Mesenchymal stem cell (in vitro differentiated cells and primary cell): ENCODE measurements at regions not wholly inside any gene's neighbourhood (a gene's known extent, or its start where the extent isn't known, plus 50 kb on each side); places are given as distances from the start of the nearest gene placed in this dataset.

ENCODE experiments used
- DNase-seq: peaks from one replicate; pipeline ENCODE4 v3.0.0-alpha.2; 2013
- H2AFZ ChIP-seq: one replicate; pipeline ENCODE4 v1.6.1; 2013; ENCODE audit warnings: low read depth, mild to moderate bottlenecking, control low read depth, inconsistent platforms, low read length, moderate library complexity
- H2AK5ac ChIP-seq: 2 replicates; pipeline ENCODE4 v1.6.1; 2013; ENCODE audit warnings: low read length, moderate library complexity, mild to moderate bottlenecking, inconsistent platforms; ENCODE audit not compliant: severe bottlenecking
- H2BK120ac ChIP-seq: one replicate; pipeline ENCODE4 v1.6.1; 2013; ENCODE audit warnings: low read depth, mild to moderate bottlenecking, inconsistent platforms, low read length, moderate library complexity
- H2BK12ac ChIP-seq, 2 experiments: one replicate each; pipeline ENCODE4 v1.6.1; 2013; ENCODE audit warnings: inconsistent platforms in 2 of 2, low read length in 2 of 2, mild to moderate bottlenecking in 2 of 2, moderate library complexity in 2 of 2, control low read depth in 1 of 2
- H2BK15ac ChIP-seq: one replicate; pipeline ENCODE4 v1.6.1; 2013; ENCODE audit warnings: mild to moderate bottlenecking, low read depth, inconsistent platforms; ENCODE audit not compliant: poor library complexity, severe bottlenecking
- H2BK5ac ChIP-seq: 2 replicates; pipeline ENCODE4 v1.6.1; 2013; ENCODE audit warnings: low read depth, mild to moderate bottlenecking, low read length, control low read depth, inconsistent platforms; ENCODE audit not compliant: poor library complexity, severe bottlenecking
- H3K14ac ChIP-seq, 2 experiments: one replicate each; pipeline ENCODE4 v1.6.1; 2013; ENCODE audit warnings: inconsistent platforms in 2 of 2, low read length in 2 of 2, control low read depth in 1 of 2, mild to moderate bottlenecking in 1 of 2, moderate library complexity in 1 of 2
- H3K18ac ChIP-seq, 2 experiments: one replicate each; pipeline ENCODE4 v1.6.1; 2013; ENCODE audit warnings: inconsistent platforms in 2 of 2, low read length in 2 of 2, control low read depth in 1 of 2, low read depth in 1 of 2, mild to moderate bottlenecking in 1 of 2
- H3K23ac ChIP-seq, 2 experiments: one replicate each; pipeline ENCODE4 v1.6.1; 2013; ENCODE audit warnings: inconsistent platforms in 2 of 2, low read length in 2 of 2, mild to moderate bottlenecking in 2 of 2, moderate library complexity in 2 of 2, control low read depth in 1 of 2
- H3K27ac ChIP-seq: 2 replicates; pipeline ENCODE4 v1.5.1; 2013; ENCODE audit warnings: mild to moderate bottlenecking, moderate library complexity, low read length, control low read depth, inconsistent platforms; ENCODE audit not compliant: poor library complexity, severe bottlenecking
- H3K27me3 ChIP-seq, 2 experiments: 2 replicates each; pipeline versions ENCODE4 v1.6.1 to v1.7.0; 2013; ENCODE audit warnings: low read length in 2 of 2, mild to moderate bottlenecking in 2 of 2, moderate library complexity in 2 of 2, control low read depth in 1 of 2, inconsistent platforms in 1 of 2; ENCODE audit not compliant: control insufficient read depth in 1 of 2, insufficient read depth in 1 of 2
- H3K36me3 ChIP-seq, 2 experiments: 2 replicates each; pipeline versions ENCODE4 v1.6.1 to v1.7.0; 2013; ENCODE audit warnings: low read length in 2 of 2, control low read depth in 1 of 2, inconsistent platforms in 1 of 2, low read depth in 1 of 2, mild to moderate bottlenecking in 1 of 2; ENCODE audit not compliant: insufficient read depth in 2 of 2, control insufficient read depth in 1 of 2
- H3K4ac ChIP-seq, 2 experiments: one replicate each; pipeline ENCODE4 v1.6.1; 2013; ENCODE audit warnings: inconsistent platforms in 2 of 2, low read length in 2 of 2, mild to moderate bottlenecking in 2 of 2, moderate library complexity in 2 of 2, control low read depth in 1 of 2, low read depth in 1 of 2
- H3K4me1 ChIP-seq: 2 replicates; pipeline ENCODE4 v1.6.1; 2013; ENCODE audit warnings: low read depth, low read length, control low read depth; ENCODE audit not compliant: control insufficient read depth, insufficient read depth
- H3K4me2 ChIP-seq: 2 replicates; pipeline ENCODE4 v1.6.1; 2013; ENCODE audit warnings: low read length, mild to moderate bottlenecking, inconsistent platforms; ENCODE audit not compliant: poor library complexity, severe bottlenecking
- H3K4me3 ChIP-seq, 2 experiments: 2 replicates each; pipeline versions ENCODE4 v1.5.1 to v1.7.0; 2013; ENCODE audit warnings: low read length in 2 of 2, mild to moderate bottlenecking in 2 of 2, control low read depth in 1 of 2, low read depth in 1 of 2; ENCODE audit not compliant: insufficient read depth in 1 of 2
- H3K79me1 ChIP-seq: replicated peaks from 2 replicates; pipeline ENCODE4 v1.6.1; 2013; ENCODE audit warnings: mild to moderate bottlenecking, control low read depth, low read length, inconsistent platforms; ENCODE audit not compliant: poor library complexity, severe bottlenecking
- H3K9ac ChIP-seq: 2 replicates; pipeline ENCODE4 v1.7.0; 2013; ENCODE audit warnings: mild to moderate bottlenecking, low read length, moderate library complexity
- H3K9me3 ChIP-seq: 2 replicates; pipeline ENCODE4 v1.7.0; 2013; ENCODE audit warnings: mild to moderate bottlenecking, low read length; ENCODE audit not compliant: control insufficient read depth
- H4K8ac ChIP-seq: one replicate; pipeline ENCODE4 v1.6.1; 2013; ENCODE audit warnings: inconsistent platforms, mild to moderate bottlenecking, low read length, moderate library complexity
- H4K91ac ChIP-seq: one replicate; pipeline ENCODE4 v1.6.1; 2013; ENCODE audit warnings: mild to moderate bottlenecking, low read length, inconsistent platforms
- WGBS: methylation state at CpG from one replicate; pipeline ENCODE4 v1.1.7; 2013; ENCODE audit warnings: mixed read lengths; 5-methylcytosine and 5-hydroxymethylcytosine counted together

DNA sequence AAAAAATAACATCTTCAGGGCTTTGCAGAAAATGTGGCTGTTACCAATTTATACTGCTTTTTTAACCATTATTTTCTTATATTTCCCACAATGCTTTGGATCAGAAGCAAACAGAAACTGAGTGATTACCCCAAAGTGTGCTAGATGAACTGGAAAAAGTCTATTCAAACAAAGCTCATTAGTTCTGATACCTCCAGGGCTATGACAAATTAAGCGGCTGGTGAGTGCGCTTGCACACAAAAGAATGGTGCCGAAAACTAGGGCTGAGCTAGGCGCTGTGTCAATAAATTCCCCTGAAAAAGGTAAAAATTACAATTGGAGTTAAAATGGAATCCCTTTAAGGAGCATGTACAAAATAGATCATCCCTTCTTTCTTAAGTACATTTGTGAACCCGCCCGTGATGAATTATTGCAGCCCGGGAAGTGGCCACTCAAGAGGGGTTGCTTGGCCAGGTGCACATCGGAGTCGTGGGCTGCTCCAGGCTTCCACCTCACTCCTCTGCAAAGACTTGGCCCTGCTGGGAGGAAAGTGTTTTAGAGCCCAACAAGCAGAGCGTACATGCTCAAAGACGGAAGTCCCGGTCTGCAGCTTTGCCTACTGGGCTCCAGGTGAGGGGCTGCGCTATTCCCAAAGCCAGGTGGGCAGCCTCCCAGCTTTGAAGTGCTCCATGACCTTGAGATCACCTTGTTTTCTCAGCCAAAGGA lies 164.0 kb upstream of the ZNF507 start:
- Histone ChIP-seq H3K27ac (no peak overlapping the region), H4K91ac (no peak overlapping the region), H4K8ac (no peak overlapping the region), H3K27me3 (no peaks in the 10 kb centered on the region), H3K14ac (no peak overlapping the region), H2BK12ac (no peak overlapping the region), H3K23ac (no peak overlapping the region), H3K4me3 (no peak overlapping the region), H3K9ac (no peak overlapping the region), H2BK15ac (no peak overlapping the region), H3K4ac (no peak overlapping the region), H2BK120ac (no peak overlapping the region), H3K4me2 (no peak overlapping the region), H2BK5ac (no peak overlapping the region), H3K36me3 (no peaks in the 10 kb centered on the region), H3K9me3 (no peaks in the 10 kb centered on the region), H3K4me1 (no peaks in the 10 kb centered on the region), H2AK5ac (no peak overlapping the region), H3K79me1 (no peaks in the 10 kb centered on the region), H2AFZ (no peak overlapping the region), H3K18ac (no peak overlapping the region)
- WGBS = 87% methylated on average over 13 of the region's 13 CpGs
- DNase-seq = no peak

DNA sequence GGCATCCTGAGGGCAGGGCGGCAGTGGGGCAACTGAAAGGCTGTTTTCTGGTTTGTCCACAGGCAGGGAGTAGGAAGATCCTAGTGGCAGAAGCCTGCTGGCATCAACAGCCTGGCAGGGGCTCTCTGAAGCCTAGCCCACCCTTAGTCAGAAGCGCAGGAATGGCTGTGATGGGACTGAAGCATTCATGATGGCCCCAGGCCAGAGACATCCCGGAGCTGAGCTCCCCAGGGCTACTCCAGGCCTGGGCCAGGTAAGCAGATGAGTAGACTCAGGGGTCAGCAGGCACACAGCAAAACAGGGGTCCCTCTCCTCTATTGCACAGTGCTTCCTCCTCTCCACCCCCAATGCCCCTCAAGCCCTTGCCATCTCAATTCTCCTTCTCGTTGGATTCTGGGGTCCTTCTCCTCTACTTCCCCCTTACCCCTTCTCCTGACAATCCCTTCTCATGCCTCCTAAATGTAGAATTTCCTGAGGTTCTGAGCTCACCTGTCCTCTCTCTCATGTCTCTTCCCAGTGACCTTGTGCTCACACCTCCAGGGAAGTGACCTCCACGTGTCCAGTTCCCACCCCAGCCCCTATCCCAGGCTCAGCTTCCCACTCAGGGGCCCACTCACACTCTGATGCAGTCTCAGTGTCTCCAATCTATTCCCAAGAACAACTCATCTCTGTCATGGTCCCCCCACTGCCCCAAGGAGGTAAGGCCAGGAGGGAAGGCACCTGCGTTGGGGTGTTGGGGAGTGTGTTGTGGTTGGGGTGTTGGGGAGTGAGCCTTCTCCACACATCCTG lies 158.7 kb upstream of the ZNF507 start:
- H2AK5ac ChIP-seq = no peak overlapping the region
- H3K36me3 ChIP-seq = no peaks in the 10 kb centered on the region
- no peak for DNase-seq
- no peak overlapping the region for H2BK120ac ChIP-seq
- no peak overlapping the region for H3K27ac ChIP-seq
- 69% methylated on average over 5 of the region's 6 CpGs for WGBS
- no peak overlapping the region for H3K23ac ChIP-seq
- H3K4me3 ChIP-seq = no peak overlapping the region
- no peak overlapping the region for H2AFZ ChIP-seq
- H2BK12ac ChIP-seq = no peak overlapping the region
- no peak overlapping the region for H4K91ac ChIP-seq
- H3K9ac ChIP-seq = no peak overlapping the region
- no peak overlapping the region for H2BK15ac ChIP-seq
- H2BK5ac ChIP-seq = no peak overlapping the region
- no peaks in the 10 kb centered on the region for H3K9me3 ChIP-seq
- H3K4ac ChIP-seq = no peak overlapping the region
- no peaks in the 10 kb centered on the region for H3K27me3 ChIP-seq
- H3K4me1 ChIP-seq = no peaks in the 10 kb centered on the region
- H4K8ac ChIP-seq = no peak overlapping the region
- H3K14ac ChIP-seq = no peak overlapping the region
- no peak overlapping the region for H3K4me2 ChIP-seq
- H3K79me1 ChIP-seq = no peaks in the 10 kb centered on the region
- H3K18ac ChIP-seq = no peak overlapping the region

DNA sequence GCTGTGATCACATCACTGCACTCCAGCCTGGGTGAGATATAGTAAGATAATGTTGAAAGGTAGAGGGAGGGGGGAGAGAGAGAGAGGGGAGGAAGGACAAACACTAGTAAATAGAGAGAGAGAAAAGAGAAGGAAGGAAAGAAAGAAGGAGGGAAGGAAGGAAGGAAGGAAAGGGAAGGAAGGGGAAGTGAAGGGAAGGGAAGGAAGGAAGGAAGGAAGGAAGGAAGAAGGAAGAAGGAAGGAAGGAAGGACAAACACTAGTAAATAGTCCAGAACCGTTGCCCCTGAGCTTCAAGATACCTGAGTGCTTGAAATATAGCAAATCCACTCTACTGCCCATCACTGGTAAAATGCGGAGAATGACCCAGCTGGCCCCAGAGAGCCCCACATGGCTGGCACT lies 156.5 kb upstream of the ZNF507 start:
- no peak overlapping the region for H3K18ac ChIP-seq
- H2BK5ac ChIP-seq = no peak overlapping the region
- H2AFZ ChIP-seq = no peak overlapping the region
- H3K79me1 ChIP-seq = no peaks in the 10 kb centered on the region
- H2BK120ac ChIP-seq = no peak overlapping the region
- DNase-seq = no peak
- 81% methylated on average over 2 of the region's 2 CpGs for WGBS
- no peak overlapping the region for H3K23ac ChIP-seq
- no peak overlapping the region for H3K14ac ChIP-seq
- H3K36me3 ChIP-seq = no peaks in the 10 kb centered on the region
- H3K4me3 ChIP-seq = no peak overlapping the region
- no peaks in the 10 kb centered on the region for H3K4me1 ChIP-seq
- no peak overlapping the region for H2BK15ac ChIP-seq
- no peak overlapping the region for H2BK12ac ChIP-seq
- no peak overlapping the region for H3K27ac ChIP-seq
- no peak overlapping the region for H3K9ac ChIP-seq
- no peak overlapping the region for H4K8ac ChIP-seq
- no peak overlapping the region for H4K91ac ChIP-seq
- H2AK5ac ChIP-seq = no peak overlapping the region
- H3K9me3 ChIP-seq = peaks cover 3% of the 10 kb centered on the region
- no peaks in the 10 kb centered on the region for H3K27me3 ChIP-seq
- no peak overlapping the region for H3K4me2 ChIP-seq
- H3K4ac ChIP-seq = no peak overlapping the region

DNA sequence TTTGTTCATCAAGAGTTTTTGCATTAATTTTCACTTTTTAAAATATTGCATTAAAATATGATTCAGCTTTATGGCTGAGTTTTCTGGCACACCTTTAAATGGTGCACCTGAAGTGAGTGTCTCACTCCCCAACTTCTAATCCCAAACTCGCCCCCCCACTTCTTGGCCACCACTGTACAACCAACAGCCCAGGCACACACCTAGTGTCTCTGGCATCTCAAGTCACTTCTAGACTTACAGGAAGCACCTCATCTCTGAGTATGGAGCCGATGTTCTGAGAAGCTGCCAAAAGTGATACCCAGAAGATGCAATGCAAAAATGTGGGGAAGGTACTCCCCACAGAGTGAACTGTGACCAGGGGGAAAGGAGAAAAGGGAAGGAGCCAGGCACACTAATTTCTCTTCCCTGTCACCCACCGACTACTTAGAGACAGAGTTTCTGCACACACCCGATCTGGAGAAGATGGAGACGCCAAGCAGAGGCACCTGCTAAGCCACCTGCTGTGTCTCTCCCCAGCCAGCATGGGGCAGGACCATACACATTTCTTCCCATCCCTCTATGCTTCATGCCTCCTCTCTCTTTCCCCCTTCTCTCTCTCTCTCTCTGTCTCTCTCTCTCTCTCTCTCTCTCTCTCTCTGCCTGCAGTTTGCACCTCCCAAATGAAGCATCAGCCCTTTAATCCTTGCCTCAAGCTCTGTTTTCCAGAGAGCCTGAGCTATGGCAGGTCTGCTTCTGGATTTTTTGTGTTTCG lies 155.3 kb upstream of the ZNF507 start:
- Histone ChIP-seq H2BK15ac (no peak overlapping the region), H4K8ac (no peak overlapping the region), H3K9ac (no peak overlapping the region), H3K4me3 (no peak overlapping the region), H2AFZ (no peak overlapping the region), H3K4ac (no peak overlapping the region), H2BK120ac (no peak overlapping the region), H3K18ac (no peak overlapping the region), H4K91ac (no peak overlapping the region), H3K79me1 (no peaks in the 10 kb centered on the region), H3K4me1 (no peaks in the 10 kb centered on the region), H3K4me2 (no peak overlapping the region), H2AK5ac (no peak overlapping the region), H3K36me3 (no peaks in the 10 kb centered on the region), H3K9me3 (peaks cover 3% of the 10 kb centered on the region), H2BK5ac (no peak overlapping the region), H3K14ac (no peak overlapping the region), H3K27me3 (no peaks in the 10 kb centered on the region), H3K27ac (no peak overlapping the region), H2BK12ac (no peak overlapping the region), H3K23ac (no peak overlapping the region)
- WGBS = 63% methylated on average over 6 of the region's 6 CpGs
- no peak for DNase-seq
